ENCODE measurements at regions not wholly inside any gene's neighbourhood (a gene's known extent, or its start where the extent isn't known, plus 50 kb on each side); places are given as distances from the start of the nearest gene placed in this dataset.

GRCh38 chr10:129170812-129171211, 296.2 kb upstream of the MGMT start:
- TF ChIP-seq POLR2A (IDR thresholded peaks at IDR 0.05; ENCODE audit: low read length) (no peak), GATA1 (IDR thresholded peaks at IDR 0.05; ENCODE audit: low read depth, low read length) (no peak)

Measured in erythroblast (primary cell).